ENCODE measurements at regions not wholly inside any gene's neighbourhood (a gene's known extent, or its start where the extent isn't known, plus 50 kb on each side); places are given as distances from the start of the nearest gene placed in this dataset.

- DNase-seq (ENCODE audit: low read depth), result no peak
Observed at GRCh38 chr13:104170980-104171555, 1104.9 kb upstream of the SLC10A2 start.

GRCh38 chr13:104163866-104164630, 1097.8 kb upstream of the SLC10A2 start:
- no peak for DNase-seq (ENCODE audit: low read depth)

- DNase-seq (ENCODE audit: low read depth), result no peak
Observed at GRCh38 chr13:104160536-104160935, 1094.3 kb upstream of the SLC10A2 start.

- no peak for DNase-seq (ENCODE audit: low read depth)
Observed at GRCh38 chr13:104143760-104144416, 1077.7 kb upstream of the SLC10A2 start.

GRCh38 chr13:104140552-104140951, 1074.3 kb upstream of the SLC10A2 start:
- no peak for DNase-seq (ENCODE audit: low read depth)

GRCh38 chr13:104137416-104137815, 1071.2 kb upstream of the SLC10A2 start:
- no peak for DNase-seq (ENCODE audit: low read depth)

- DNase-seq (ENCODE audit: low read depth), result no peak
Observed at GRCh38 chr13:104132849-104133248, 1066.6 kb upstream of the SLC10A2 start.

- DNase-seq (ENCODE audit: low read depth), result no peak
Observed at GRCh38 chr13:104114101-104114500, 1047.9 kb upstream of the SLC10A2 start.

- no peak for DNase-seq (ENCODE audit: low read depth)
Observed at GRCh38 chr13:104111031-104111430, 1044.8 kb upstream of the SLC10A2 start.

- no peak for DNase-seq (ENCODE audit: low read depth)
Observed at GRCh38 chr13:104106705-104107393, 1040.6 kb upstream of the SLC10A2 start.

GRCh38 chr13:104105418-104106355, 1039.5 kb upstream of the SLC10A2 start:
- DNase-seq (ENCODE audit: low read depth), result no peak

- DNase-seq (ENCODE audit: low read depth), result no peak
Observed at GRCh38 chr13:104099750-104100149, 1033.5 kb upstream of the SLC10A2 start.

- no peak for DNase-seq (ENCODE audit: low read depth)
Observed at GRCh38 chr13:104098421-104098820, 1032.2 kb upstream of the SLC10A2 start.

- DNase-seq (ENCODE audit: low read depth), result no peak
Observed at GRCh38 chr13:104086759-104087158, 1020.5 kb upstream of the SLC10A2 start.

- DNase-seq (ENCODE audit: low read depth), result no peak
Observed at GRCh38 chr13:104086210-104086609, 1020.0 kb upstream of the SLC10A2 start.

- no peak for DNase-seq (ENCODE audit: low read depth)
Observed at GRCh38 chr13:104085611-104086010, 1019.4 kb upstream of the SLC10A2 start.

- DNase-seq (ENCODE audit: low read depth), result no peak
Observed at GRCh38 chr13:104074326-104074725, 1008.1 kb upstream of the SLC10A2 start.

GRCh38 chr13:104071806-104072205, 1005.6 kb upstream of the SLC10A2 start:
- DNase-seq (ENCODE audit: low read depth), result no peak

- DNase-seq (ENCODE audit: low read depth), result no peak
Observed at GRCh38 chr13:104065328-104065727, 999.1 kb upstream of the SLC10A2 start.

GRCh38 chr13:104057861-104058260, 991.6 kb upstream of the SLC10A2 start:
- DNase-seq (ENCODE audit: low read depth), result no peak

- no peak for DNase-seq (ENCODE audit: low read depth)
Observed at GRCh38 chr13:104045907-104046306, 979.7 kb upstream of the SLC10A2 start.

GRCh38 chr13:104043184-104043583, 977.0 kb upstream of the SLC10A2 start:
- no peak for DNase-seq (ENCODE audit: low read depth)

Measured in activated T-cell treated with anti-CD3 and anti-CD28 coated beads for 1 hour (primary cell).